DND-41 (cell line): ENCODE measurements at regions not wholly inside any gene's neighbourhood (a gene's known extent, or its start where the extent isn't known, plus 50 kb on each side); places are given as distances from the start of the nearest gene placed in this dataset.
A peak's percentile ranks its signal among the peaks of the same experiment; 100 is the strongest.
"Not testable (repeated sequence)": the region's sequence is repeated elsewhere in the genome, so short reads cannot be mapped to it uniquely, and the experiment has no call there.

Source experiments
- ATAC-seq: fragments of 200-7000 bp; cut with Tn5 transposase; 3 replicates; pipeline ENCODE4 v1.9.1; 2021; ENCODE audit warnings: low read depth; ENCODE audit not compliant: insufficient read depth
- DNase-seq: peaks from one replicate; pipeline ENCODE4 v3.0.0-alpha.2; 2020
- H2AFZ ChIP-seq: 2 replicates; pipeline ENCODE4 v1.6.0; 2012; ENCODE audit warnings: low read depth, low read length
- H3K27ac ChIP-seq: 2 replicates; pipeline ENCODE4 v1.5.1; 2012; ENCODE audit warnings: low read length, inconsistent platforms
- H3K27me3 ChIP-seq: fragments of 200-600 bp; sonication (generic); 2 replicates; pipeline ENCODE4 v1.6.0; 2012; ENCODE audit warnings: low read length, mild to moderate bottlenecking, inconsistent platforms; ENCODE audit not compliant: insufficient read depth, poor library complexity
- H3K36me3 ChIP-seq: 2 replicates; pipeline ENCODE4 v1.5.1; 2012; ENCODE audit warnings: low read length, inconsistent platforms; ENCODE audit not compliant: insufficient read depth
- H3K4me1 ChIP-seq: 2 replicates; pipeline ENCODE4 v1.5.1; 2012; ENCODE audit warnings: mild to moderate bottlenecking, low read length; ENCODE audit not compliant: insufficient read depth
- H3K4me2 ChIP-seq: 2 replicates; pipeline ENCODE4 v1.6.0; 2012; ENCODE audit warnings: mild to moderate bottlenecking, moderate library complexity, low read length, inconsistent platforms; ENCODE audit not compliant: insufficient read depth
- H3K4me3 ChIP-seq, 2 experiments: fragments of 200-600 bp in 1 of 2; shearing (Covaris generic) in 1 of 2; 2 replicates each; pipeline ENCODE4 v1.5.1; 2012 to 2016; ENCODE audit warnings: inconsistent platforms in 2 of 2, low read length in 2 of 2, mild to moderate bottlenecking in 2 of 2, low read depth in 1 of 2, moderate library complexity in 1 of 2
- H3K79me2 ChIP-seq: 2 replicates; pipeline ENCODE4 v1.6.0; 2012; ENCODE audit warnings: low read length, inconsistent platforms; ENCODE audit not compliant: insufficient read depth
- H3K9ac ChIP-seq: 2 replicates; pipeline ENCODE4 v1.6.0; 2012; ENCODE audit warnings: low read depth, mild to moderate bottlenecking, inconsistent platforms, low read length, moderate library complexity
- H3K9me3 ChIP-seq: 2 replicates; pipeline ENCODE4 v1.5.1; 2012; ENCODE audit warnings: low read length, moderate library complexity, mild to moderate bottlenecking, inconsistent platforms; ENCODE audit not compliant: insufficient read depth, severe bottlenecking
- H4K20me1 ChIP-seq: 2 replicates; pipeline ENCODE4 v1.6.0; 2012; ENCODE audit warnings: low read length; ENCODE audit not compliant: insufficient read depth
- CTCF ChIP-seq: IDR thresholded peaks from 2 replicates; pipeline ENCODE4 v1.5.1; 2012; ENCODE audit warnings: borderline replicate concordance, low read length, moderate library complexity, mild to moderate bottlenecking; ENCODE audit not compliant: poor library complexity, severe bottlenecking; ENCODE audit errors: extremely low read depth
- EZH2 ChIP-seq: IDR thresholded peaks from 3 replicates; pipeline ENCODE4 v1.6.1; 2012; ENCODE audit warnings: borderline replicate concordance, low read depth, mild to moderate bottlenecking, moderate library complexity, low read length, inconsistent platforms; ENCODE audit not compliant: severe bottlenecking

GRCh38 chr2:88986721-88987330, 295.4 kb downstream of the RPIA start:
- not testable (repeated sequence) for H3K9me3 ChIP-seq, H3K4me2 ChIP-seq, H3K4me3 ChIP-seq, H3K27me3 ChIP-seq, ATAC-seq, H3K79me2 ChIP-seq, H3K9ac ChIP-seq, H3K27ac ChIP-seq, H3K36me3 ChIP-seq, H4K20me1 ChIP-seq, H3K4me1 ChIP-seq, H2AFZ ChIP-seq
- peak; percentile 21 for DNase-seq

GRCh38 chr2:88988617-88989016, 297.1 kb downstream of the RPIA start:
- H3K79me2 ChIP-seq, H3K4me1 ChIP-seq, H3K4me3 ChIP-seq, H3K27ac ChIP-seq, H3K36me3 ChIP-seq, H4K20me1 ChIP-seq, ATAC-seq, H3K27me3 ChIP-seq, H3K9ac ChIP-seq, DNase-seq, H2AFZ ChIP-seq, H3K9me3 ChIP-seq, H3K4me2 ChIP-seq: not testable (repeated sequence)

- ATAC-seq, H3K9ac ChIP-seq, H3K79me2 ChIP-seq, H3K27me3 ChIP-seq, H4K20me1 ChIP-seq, H3K4me3 ChIP-seq, H2AFZ ChIP-seq, H3K9me3 ChIP-seq, H3K4me1 ChIP-seq, H3K4me2 ChIP-seq, H3K36me3 ChIP-seq, DNase-seq, H3K27ac ChIP-seq: not testable (repeated sequence)
These were observed 301.3 kb downstream of the RPIA start for GRCh38 chr2:88992819-88993218.

GRCh38 chr2:88994856-88995255, 303.4 kb downstream of the RPIA start:
- H4K20me1 ChIP-seq, result not testable (repeated sequence)

GRCh38 chr2:88996588-88996987, 305.1 kb downstream of the RPIA start:
- not testable (repeated sequence) for H3K4me2 ChIP-seq, ATAC-seq, H3K79me2 ChIP-seq, DNase-seq, H2AFZ ChIP-seq, H3K36me3 ChIP-seq, H3K27me3 ChIP-seq, H3K9ac ChIP-seq, H3K4me3 ChIP-seq, H4K20me1 ChIP-seq, H3K4me1 ChIP-seq, H3K9me3 ChIP-seq, H3K27ac ChIP-seq

More at GRCh38 chr2:88994856-88995255, 303.4 kb downstream of the RPIA start:
- not testable (repeated sequence) for H3K27me3 ChIP-seq, H3K4me2 ChIP-seq, H3K9ac ChIP-seq, DNase-seq, ATAC-seq, H2AFZ ChIP-seq, H3K4me3 ChIP-seq, H3K4me1 ChIP-seq, H3K9me3 ChIP-seq, H3K79me2 ChIP-seq, H3K36me3 ChIP-seq, H3K27ac ChIP-seq

- no peaks in the 10 kb centered on the region for H3K27me3 ChIP-seq
- H3K36me3 ChIP-seq, result no peaks in the 10 kb centered on the region
- no peak for TF ChIP-seq EZH2
- no peak for TF ChIP-seq CTCF
- no peak overlapping the region for H3K4me2 ChIP-seq
- no peaks in the 10 kb centered on the region for H4K20me1 ChIP-seq
- no peak for DNase-seq
- H3K4me3 ChIP-seq, result no peak overlapping the region
- H3K79me2 ChIP-seq, result no peaks in the 10 kb centered on the region
- H2AFZ ChIP-seq, result no peak overlapping the region
- H3K9ac ChIP-seq, result no peak overlapping the region
- H3K9me3 ChIP-seq, result no peaks in the 10 kb centered on the region
- no peaks in the 10 kb centered on the region for H3K4me1 ChIP-seq
- no peak for ATAC-seq
- no peak overlapping the region for H3K27ac ChIP-seq
These were observed 307.9 kb downstream of the RPIA start for GRCh38 chr2:88999365-88999764.
